ENCODE measurements at regions not wholly inside any gene's neighbourhood (a gene's known extent, or its start where the extent isn't known, plus 50 kb on each side); places are given as distances from the start of the nearest gene placed in this dataset.

- TF ChIP-seq MAX (IDR thresholded peaks at IDR 0.05): no peak
- TF ChIP-seq RXRA (IDR thresholded peaks at IDR 0.05): no peak
- no peak for TF ChIP-seq TAF1 (conservative IDR thresholded peaks at IDR 0.05)
- TF ChIP-seq JUND (IDR thresholded peaks at IDR 0.05): no peak
- no peak for TF ChIP-seq FOXA1 (IDR thresholded peaks at IDR 0.05)
- no peak for TF ChIP-seq HNF4A (conservative IDR thresholded peaks at IDR 0.05)
- TF ChIP-seq GABPA (IDR thresholded peaks at IDR 0.05 in 1 of 2, conservative IDR thresholded peaks at IDR 0.05 in 1 of 2): no peak
- no peak for TF ChIP-seq EGR1 (IDR thresholded peaks at IDR 0.05; ENCODE audit: low read depth in 2 of 2)
- no peak for TF ChIP-seq ZBTB33 (IDR thresholded peaks at IDR 0.05)
- TF ChIP-seq NR2F2 (IDR thresholded peaks at IDR 0.05): no peak
- no peak for TF ChIP-seq SP1 (IDR thresholded peaks at IDR 0.05)
- no peak for TF ChIP-seq REST (IDR thresholded peaks at IDR 0.05)
- TF ChIP-seq RAD21 (IDR thresholded peaks at IDR 0.05): no peak
- TF ChIP-seq HNF4G (IDR thresholded peaks at IDR 0.05): no peak
- no peak for TF ChIP-seq FOXA2 (IDR thresholded peaks at IDR 0.05)
- no peak for TF ChIP-seq ATF3 (IDR thresholded peaks at IDR 0.05)
- TF ChIP-seq YY1 (IDR thresholded peaks at IDR 0.05): no peak
- TF ChIP-seq CTCF (IDR thresholded peaks at IDR 0.05; ENCODE audit: low read depth, low read length, missing input control): no peak
- peaks cover 0 to 2% (median 0%) of the 10 kb centered on the region in 4 donors for H3K9me3 ChIP-seq (ENCODE audit: control insufficient read depth in 4 of 4, low read length in 3 of 4)
- WGBS: 68% methylated on average over 2 of the region's 2 CpGs
- H3K4me1 ChIP-seq (ENCODE audit: control insufficient read depth in 4 of 4, insufficient read depth in 4 of 4, low read length in 3 of 4): no peaks in the 10 kb centered on the region
- no peak overlapping the region for H3K27ac ChIP-seq (ENCODE audit: low read depth in 1 of 2, low read length in 2 of 2)
- no peak overlapping the region for H3K9ac ChIP-seq (ENCODE audit: low read depth in 1 of 2, low read length in 2 of 2)
- peaks cover 0 to 4% (median 0%) of the 10 kb centered on the region in 4 donors for H3K27me3 ChIP-seq (ENCODE audit: control insufficient read depth in 4 of 4, insufficient read depth in 4 of 4, low read length in 3 of 4)
- DNase-seq (ENCODE audit: low spot score): no peak
- no peak overlapping the region for H3K4me3 ChIP-seq (ENCODE audit: low read depth in 1 of 3, low read length in 3 of 3)
- H3K36me3 ChIP-seq (ENCODE audit: control insufficient read depth in 4 of 4, insufficient read depth in 3 of 4, low read depth in 1 of 4, low read length in 3 of 4): no peaks in the 10 kb centered on the region
Measured at GRCh38 chr11:80214413-80214812, 773.6 kb upstream of the TENM4 start.

Measured in liver (tissue), 8 donors.